HG03066 (cell line): ENCODE measurements at regions not wholly inside any gene's neighbourhood (a gene's known extent, or its start where the extent isn't known, plus 50 kb on each side); places are given as distances from the start of the nearest gene placed in this dataset.
"Not testable (repeated sequence)": the region's sequence is repeated elsewhere in the genome, so short reads cannot be mapped to it uniquely, and the experiment has no call there.

Experiments used
- ATAC-seq: cut with Tn5 transposase; IDR thresholded peaks from one replicate; pipeline ENCODE4 v1.9.1; 2021; ENCODE audit warnings: low read depth; ENCODE audit not compliant: unreplicated experiment

GRCh38 chr5:136749016-136749415 lies 383.7 kb upstream of the TRPC7 start:
- ATAC-seq, result no peak

- no peak for ATAC-seq
Measured at GRCh38 chr5:136743052-136743451, 377.7 kb upstream of the TRPC7 start.

GRCh38 chr5:136740228-136740627 lies 374.9 kb upstream of the TRPC7 start:
- ATAC-seq, result no peak

GRCh38 chr5:136739271-136739670 lies 373.9 kb upstream of the TRPC7 start:
- ATAC-seq, result not testable (repeated sequence)

GRCh38 chr5:136738829-136739228 lies 373.5 kb upstream of the TRPC7 start:
- no peak for ATAC-seq

- ATAC-seq, result no peak
Measured at GRCh38 chr5:136736021-136736420, 370.7 kb upstream of the TRPC7 start.

GRCh38 chr5:136735611-136736010 lies 370.3 kb upstream of the TRPC7 start:
- not testable (repeated sequence) for ATAC-seq

- no peak for ATAC-seq
Measured at GRCh38 chr5:136734628-136735027, 369.3 kb upstream of the TRPC7 start.

GRCh38 chr5:136732751-136733150 lies 367.4 kb upstream of the TRPC7 start:
- no peak for ATAC-seq

- ATAC-seq, result no peak
Measured at GRCh38 chr5:136731241-136731900, 366.0 kb upstream of the TRPC7 start.

GRCh38 chr5:136730426-136730825 lies 365.1 kb upstream of the TRPC7 start:
- ATAC-seq, result no peak

- no peak for ATAC-seq
Measured at GRCh38 chr5:136729901-136730355, 364.6 kb upstream of the TRPC7 start.

- ATAC-seq, result no peak
Measured at GRCh38 chr5:136726506-136726905, 361.2 kb upstream of the TRPC7 start.

GRCh38 chr5:136724161-136724560 lies 358.8 kb upstream of the TRPC7 start:
- no peak for ATAC-seq

- no peak for ATAC-seq
Measured at GRCh38 chr5:136722581-136722980, 357.2 kb upstream of the TRPC7 start.

- no peak for ATAC-seq
Measured at GRCh38 chr5:136722086-136722485, 356.7 kb upstream of the TRPC7 start.

- ATAC-seq, result no peak
Measured at GRCh38 chr5:136720674-136721073, 355.3 kb upstream of the TRPC7 start.

GRCh38 chr5:136717917-136718316 lies 352.6 kb upstream of the TRPC7 start:
- no peak for ATAC-seq

GRCh38 chr5:136714286-136714685 lies 348.9 kb upstream of the TRPC7 start:
- ATAC-seq, result no peak

- ATAC-seq, result no peak
Measured at GRCh38 chr5:136712628-136713027, 347.3 kb upstream of the TRPC7 start.

GRCh38 chr5:136710834-136711233 lies 345.5 kb upstream of the TRPC7 start:
- no peak for ATAC-seq

- no peak for ATAC-seq
Measured at GRCh38 chr5:136703706-136704105, 338.4 kb upstream of the TRPC7 start.

- no peak for ATAC-seq
Measured at GRCh38 chr5:136703036-136703435, 337.7 kb upstream of the TRPC7 start.
